ENCODE measurements at regions not wholly inside any gene's neighbourhood (a gene's known extent, or its start where the extent isn't known, plus 50 kb on each side); places are given as distances from the start of the nearest gene placed in this dataset.

DNA sequence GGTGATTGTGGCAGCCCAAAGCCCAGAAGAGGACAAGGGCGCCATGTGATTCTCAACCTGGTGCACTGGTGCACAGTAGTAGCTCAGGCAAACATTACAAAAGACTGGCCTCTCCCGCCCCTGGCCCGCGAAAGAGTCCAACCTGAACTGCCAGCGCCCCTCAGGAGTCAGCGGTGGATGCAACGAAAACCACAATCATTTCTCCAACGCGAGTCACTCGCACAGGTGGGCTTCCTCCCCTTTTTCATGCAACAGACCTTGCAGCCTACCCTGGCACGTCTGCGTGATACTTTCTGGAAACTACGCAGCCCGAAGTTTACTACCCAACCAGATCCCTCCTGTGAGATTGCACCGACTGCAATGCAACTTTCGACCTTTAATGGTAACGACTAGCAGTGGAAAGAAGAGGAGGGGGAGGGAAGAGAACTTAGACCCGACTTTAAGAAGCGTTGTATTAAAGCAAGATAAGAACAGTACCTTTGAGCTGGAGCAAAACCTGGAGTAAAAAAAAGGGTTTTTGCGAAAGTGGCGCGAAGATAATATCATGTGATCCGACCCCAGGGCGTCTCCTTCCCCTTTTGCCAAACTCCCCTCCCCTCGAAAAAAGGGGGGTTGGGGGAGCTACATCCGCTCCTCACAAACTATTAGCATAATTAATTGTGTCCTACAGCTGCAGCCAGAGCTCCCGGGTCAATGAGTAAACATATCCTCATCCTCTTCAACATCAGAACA, 63.3 kb upstream of the CCDC160 start:
- DNase-seq = no peak

DNA sequence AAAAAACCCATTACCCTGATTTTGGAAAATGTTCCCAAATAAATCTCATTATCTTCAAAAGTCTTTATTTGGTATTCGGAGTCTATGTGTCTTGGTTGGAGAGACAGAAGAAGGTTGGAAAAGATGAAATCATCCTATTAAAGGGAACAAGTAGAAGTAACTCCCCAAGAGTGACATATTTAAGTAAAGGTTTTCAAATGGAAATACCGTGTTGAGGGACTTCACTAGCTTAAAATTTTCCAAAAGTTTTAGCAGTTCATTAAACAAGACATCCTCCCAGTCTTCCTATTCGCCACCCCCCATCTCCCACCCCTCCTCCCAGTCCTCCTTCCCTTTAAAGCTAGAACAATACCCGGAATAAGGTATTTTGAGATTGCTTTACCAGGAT, 62.7 kb upstream of the CCDC160 start:
- DNase-seq = no peak

DNA sequence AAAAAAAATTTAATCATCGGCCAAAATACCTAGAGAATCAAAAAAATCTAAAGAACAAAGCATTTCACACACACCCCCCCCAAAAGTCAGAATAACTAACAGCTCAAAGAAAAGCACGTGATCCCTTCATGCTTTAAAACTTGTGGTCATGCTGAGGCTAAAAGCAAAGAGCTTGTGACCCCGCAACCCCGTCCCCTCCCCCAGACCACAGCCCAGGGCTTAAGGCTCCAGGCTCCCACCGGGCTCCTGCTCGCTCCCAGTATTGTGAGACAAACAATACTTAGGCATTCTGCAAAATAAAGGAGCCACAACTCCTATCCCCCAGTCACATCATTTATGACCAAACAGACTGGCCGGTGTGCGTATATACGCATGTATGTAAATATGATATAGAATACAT, 62.1 kb upstream of the CCDC160 start:
- no peak for DNase-seq

DNA sequence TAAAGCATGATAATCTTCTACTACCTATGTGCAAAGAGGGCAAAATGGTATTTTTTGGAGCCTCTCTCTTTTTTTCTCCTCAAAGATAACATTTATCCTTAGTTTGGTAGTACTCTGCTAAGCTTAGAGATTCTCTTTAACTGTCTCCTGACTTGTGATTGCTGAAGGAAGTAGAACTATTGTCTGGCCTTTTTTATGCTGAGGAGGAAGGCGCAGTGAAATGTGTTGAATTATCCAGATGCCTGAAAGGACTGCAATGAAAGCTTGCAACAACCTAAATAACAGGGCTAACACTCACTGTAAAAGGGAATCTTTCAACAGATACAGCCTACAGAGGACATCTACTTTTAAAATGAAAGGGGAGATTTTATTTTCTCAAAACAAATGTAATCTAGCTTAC, 59.5 kb upstream of the CCDC160 start:
- no peak for DNase-seq

DNA sequence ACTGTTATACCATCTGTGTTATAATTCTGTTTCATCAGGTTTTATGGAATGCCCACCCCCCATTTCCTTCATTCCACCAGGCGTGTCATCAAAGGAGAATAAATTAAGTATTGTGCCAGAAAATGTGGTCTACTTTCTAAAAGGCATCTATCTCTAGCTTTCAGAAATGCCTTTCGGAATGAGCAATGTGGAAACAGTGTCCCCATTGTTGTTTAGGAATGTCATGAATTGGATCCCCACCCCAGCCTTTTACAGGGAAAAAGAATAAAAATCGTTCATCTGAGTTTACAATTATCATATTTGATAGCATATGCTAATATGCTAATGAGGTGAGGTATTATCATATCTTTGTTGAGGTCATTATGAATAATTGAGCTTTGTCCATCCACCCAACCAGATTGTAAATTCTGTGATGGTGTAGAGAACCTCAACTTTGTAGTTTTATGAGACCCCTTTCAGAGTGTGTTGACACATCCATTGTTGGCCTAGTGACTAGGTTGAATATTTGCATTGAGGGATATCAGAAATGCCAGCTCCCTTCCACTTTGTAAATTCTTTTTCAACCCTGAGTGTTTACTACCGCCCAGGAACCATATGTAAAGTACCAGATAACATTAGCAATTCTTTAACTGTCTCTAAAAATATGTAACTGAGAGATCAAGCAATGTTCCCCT, 56.2 kb upstream of the CCDC160 start:
- no peak for DNase-seq

DNA sequence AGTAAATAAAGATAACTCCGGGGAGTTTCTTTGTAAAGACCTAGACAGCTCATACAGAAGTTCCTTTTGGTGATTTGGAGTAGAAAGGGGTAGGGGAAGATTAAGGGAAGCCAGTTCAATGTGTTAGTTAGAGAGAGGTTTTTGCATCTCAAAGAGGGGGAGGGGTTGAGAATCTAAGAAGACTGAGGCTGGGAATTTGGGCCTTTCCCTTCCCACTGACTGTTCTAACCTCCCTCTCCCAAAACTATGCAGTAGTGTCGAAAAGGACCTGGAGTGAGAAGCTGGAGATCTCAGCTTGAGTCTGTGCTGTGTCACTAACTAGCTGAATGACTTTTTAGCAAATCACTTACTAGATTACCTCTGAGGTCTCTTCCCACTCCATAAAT, 55.7 kb upstream of the CCDC160 start:
- no peak for DNase-seq

DNA sequence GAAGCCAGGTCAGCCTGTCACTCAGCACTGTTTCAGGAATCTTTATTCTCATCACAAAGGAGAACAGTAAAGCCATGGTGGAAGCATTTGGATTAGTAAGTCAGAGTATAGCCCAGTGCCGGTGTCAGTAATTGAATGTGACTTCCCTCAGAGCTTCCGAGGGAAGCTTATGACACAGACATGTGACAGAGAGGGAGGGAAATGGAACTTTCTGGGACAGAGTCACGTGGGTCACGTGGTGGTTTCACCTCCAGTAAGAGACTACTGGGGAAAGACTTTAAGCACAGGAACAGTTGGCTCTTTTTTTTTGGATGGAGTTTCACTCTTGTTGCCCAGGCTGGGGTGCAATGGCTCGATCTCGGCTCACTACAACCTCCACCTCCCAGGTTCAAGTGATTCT, 53.3 kb upstream of the CCDC160 start:
- no peak for DNase-seq

DNA sequence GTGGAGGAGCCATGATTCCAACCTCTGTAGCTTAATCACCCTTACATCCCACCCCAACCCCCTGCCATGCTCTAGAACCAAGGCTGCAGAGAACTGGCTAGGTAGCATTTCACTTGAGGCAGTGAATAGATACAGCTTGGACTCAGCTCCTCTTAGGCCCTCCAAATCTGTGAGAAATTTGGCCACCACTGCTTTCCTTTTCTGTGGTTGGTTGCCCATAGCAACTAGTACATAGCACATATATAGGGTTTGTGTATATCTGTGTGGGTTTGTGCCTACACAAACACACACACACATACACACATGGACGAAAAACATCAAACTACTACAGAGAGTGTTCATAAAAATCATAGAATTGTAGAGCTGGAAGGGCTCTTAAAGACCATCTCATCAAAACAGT, 52.0 kb upstream of the CCDC160 start:
- no peak for DNase-seq

DNA sequence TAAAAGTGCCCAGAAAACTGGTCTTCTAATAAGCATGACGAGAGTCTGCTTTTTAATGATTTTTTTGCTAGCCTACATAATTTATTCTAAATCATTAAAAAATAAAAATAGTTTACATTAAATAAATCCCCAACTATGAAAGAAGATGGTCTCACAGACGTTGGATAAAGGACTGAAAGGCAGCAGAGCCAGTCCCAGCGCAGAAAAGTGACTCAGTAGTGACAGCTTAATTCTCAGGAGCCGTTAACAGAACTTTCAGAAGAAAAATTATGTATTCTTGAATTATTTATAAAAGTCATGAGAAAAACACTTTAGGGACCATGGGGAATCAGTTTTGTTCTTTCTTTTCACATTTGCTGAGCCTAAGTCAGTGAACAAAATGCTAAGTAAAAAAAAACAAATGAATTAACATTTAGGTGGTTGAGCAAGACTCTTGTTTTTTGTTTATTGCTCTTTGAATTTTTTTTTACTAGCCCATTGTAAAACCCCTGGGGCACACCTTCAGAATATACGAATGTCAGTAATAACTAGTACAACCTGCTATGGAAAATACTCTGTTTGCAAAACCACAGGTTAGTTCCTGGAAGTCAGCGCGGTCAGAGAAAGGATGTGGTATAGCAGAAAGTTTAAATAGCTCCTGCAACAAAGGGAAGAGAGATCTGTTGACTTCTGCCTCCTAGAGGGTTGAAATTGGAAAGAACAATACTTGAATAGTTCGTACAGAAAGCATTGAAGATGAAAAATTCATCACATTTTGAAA, 50.4 kb upstream of the CCDC160 start:
- DNase-seq = no peak

Data from fibroblast of skin of abdomen (primary cell).